B cell (primary cell): ENCODE measurements at regions not wholly inside any gene's neighbourhood (a gene's known extent, or its start where the extent isn't known, plus 50 kb on each side); places are given as distances from the start of the nearest gene placed in this dataset.

Source experiments
- CTCF ChIP-seq: fragments of 200-600 bp; IDR thresholded peaks from one replicate; pipeline ENCODE4 v1.8.0; 2022; ENCODE audit warnings: antibody characterized with exemption, mild to moderate bottlenecking
- EZH2 ChIP-seq: IDR thresholded peaks from 2 replicates; pipeline ENCODE4 v1.6.1; 2012; ENCODE audit warnings: borderline replicate concordance, low read depth, mild to moderate bottlenecking, moderate library complexity, low read length; ENCODE audit not compliant: insufficient read depth, poor library complexity, severe bottlenecking

GRCh38 chr7:67625257-67625737 is 628.7 kb downstream of the TYW1 start:
- TF ChIP-seq EZH2 = no peak
- TF ChIP-seq CTCF = peak; percentile 68
